OCI-M1 (cell line): ENCODE measurements at regions not wholly inside any gene's neighbourhood (a gene's known extent, or its start where the extent isn't known, plus 50 kb on each side); places are given as distances from the start of the nearest gene placed in this dataset.
"Not testable (repeated sequence)": the region's sequence is repeated elsewhere in the genome, so short reads cannot be mapped to it uniquely, and the experiment has no call there.

Experiments
- DNase-seq: peaks from one replicate; lab custom pipeline; 2025; lab: John Stamatoyannopoulos, UW

GRCh38 chr10:90119631-90120280, 418.4 kb downstream of the KIF20B start:
- DNase-seq = not testable (repeated sequence)

- peak; percentile 95 for DNase-seq
Observed at GRCh38 chr10:90125456-90126255, 424.3 kb downstream of the KIF20B start.

GRCh38 chr10:90126256-90126595, 424.8 kb downstream of the KIF20B start:
- no peak for DNase-seq

DNA sequence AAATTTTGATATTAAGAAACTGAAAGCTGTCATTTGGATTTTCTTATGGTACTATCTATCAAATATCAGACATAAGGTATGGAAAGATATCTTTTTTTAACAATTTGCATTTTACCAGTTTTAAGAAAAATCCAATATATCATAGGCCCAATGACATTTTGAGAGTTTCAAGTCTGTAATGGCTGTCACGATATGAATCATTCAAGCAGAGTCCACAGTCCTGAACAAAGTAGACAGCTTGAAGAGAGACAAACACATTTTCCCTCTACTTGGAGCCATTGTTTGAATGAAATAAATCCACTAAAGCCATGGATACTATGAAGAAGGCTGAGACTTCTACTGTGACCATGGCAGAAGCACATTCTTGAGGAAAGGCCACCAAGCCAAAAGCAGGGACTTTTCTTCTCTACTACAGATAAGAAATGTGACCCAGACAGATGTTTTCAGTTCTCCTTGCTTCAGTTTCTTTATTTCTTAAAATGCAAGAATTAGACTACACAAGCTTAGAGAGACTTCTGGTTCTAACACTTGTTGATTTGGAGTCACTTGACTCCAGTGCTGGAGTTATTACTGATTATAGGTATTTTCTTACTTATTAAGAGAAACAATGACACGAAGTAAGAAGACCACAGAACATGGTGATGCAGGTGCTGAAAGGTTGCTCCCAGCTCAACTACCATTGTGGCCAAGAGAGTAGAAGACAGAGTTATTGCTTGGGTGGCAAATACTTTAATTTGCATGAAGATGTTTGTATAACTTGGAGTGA, 429.1 kb downstream of the KIF20B start:
- DNase-seq = no peak

- DNase-seq = no peak
Observed at GRCh38 chr10:90133606-90134005, 432.2 kb downstream of the KIF20B start.

GRCh38 chr10:90136731-90137316, 435.4 kb downstream of the KIF20B start:
- peak; percentile 71 for DNase-seq

DNA sequence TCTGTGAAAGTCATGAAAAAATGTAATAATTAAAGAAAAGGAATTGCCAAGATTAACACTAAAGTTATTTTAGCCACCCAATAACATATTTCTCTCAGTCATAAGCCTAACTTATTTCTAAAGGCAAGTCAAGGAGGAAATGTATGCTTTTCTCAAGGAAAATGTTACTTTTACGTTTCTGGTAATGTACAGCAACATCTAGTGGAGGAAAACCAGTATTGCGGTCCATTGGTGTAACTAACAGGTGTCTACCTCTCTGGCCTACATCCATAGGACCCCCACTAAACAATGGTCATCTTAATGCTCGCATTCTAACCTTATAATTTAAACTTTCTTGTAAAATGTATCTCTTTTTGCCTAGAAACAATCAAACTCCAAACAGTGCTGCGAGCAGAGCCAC, 437.5 kb downstream of the KIF20B start:
- DNase-seq = peak; percentile 64

- no peak for DNase-seq
Observed at GRCh38 chr10:90141791-90142190, 440.4 kb downstream of the KIF20B start.

GRCh38 chr10:90143937-90144336, 442.5 kb downstream of the KIF20B start:
- DNase-seq = no peak

GRCh38 chr10:90148116-90148855, 446.9 kb downstream of the KIF20B start:
- DNase-seq = peak; percentile 72

- no peak for DNase-seq
Observed at GRCh38 chr10:90149563-90149962, 448.2 kb downstream of the KIF20B start.

DNA sequence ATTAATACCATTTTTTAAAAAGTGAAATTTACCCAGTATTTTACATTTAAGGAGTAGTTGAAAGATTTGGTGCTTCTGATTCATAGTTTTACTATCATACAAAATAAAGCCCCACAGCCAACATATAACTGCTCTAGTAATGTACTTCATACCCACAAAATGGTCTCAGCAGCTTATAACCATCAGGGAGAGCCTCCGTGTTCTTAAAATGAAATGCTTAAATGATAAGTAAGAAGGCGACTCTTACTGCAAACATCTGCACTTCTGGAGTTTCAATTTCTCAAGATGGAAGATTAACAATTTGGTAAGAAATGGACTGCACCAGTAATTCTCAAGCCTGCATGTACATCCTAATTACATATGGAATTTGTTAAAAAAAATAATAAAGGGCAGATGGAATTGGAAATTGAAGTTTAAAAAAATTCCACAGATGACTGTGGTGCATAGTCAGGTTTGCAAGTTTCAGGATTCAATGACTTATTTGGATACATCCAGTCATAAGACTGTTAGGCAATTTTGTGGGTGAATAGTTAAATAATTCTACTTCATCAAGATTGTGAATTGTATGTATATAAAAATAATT, 461.0 kb downstream of the KIF20B start:
- DNase-seq = no peak

- DNase-seq = peak; percentile 60
Observed at GRCh38 chr10:90167174-90168064, 466.0 kb downstream of the KIF20B start.

- peak; percentile 18 for DNase-seq
Observed at GRCh38 chr10:90168244-90168643, 466.9 kb downstream of the KIF20B start.

- no peak for DNase-seq
Observed at GRCh38 chr10:90171014-90171722, 469.8 kb downstream of the KIF20B start.

DNA sequence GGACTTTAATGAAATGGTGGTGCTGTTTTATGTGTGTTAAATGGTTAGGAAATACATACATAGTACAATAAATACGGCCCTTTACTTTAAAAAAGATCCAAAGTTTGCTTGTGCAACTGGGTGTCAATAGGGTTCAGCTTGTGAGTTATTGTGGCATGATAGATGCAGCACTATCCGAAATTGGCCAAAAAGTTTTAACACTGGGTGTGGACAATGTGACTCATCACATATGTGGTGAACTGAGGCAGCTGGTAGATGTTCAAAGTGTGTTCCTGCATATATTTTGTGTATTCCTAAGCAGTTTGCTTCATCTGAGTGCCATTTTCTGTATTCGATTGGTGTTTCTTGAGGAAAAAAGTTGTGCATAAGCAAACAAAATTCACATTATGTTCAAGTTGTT, 473.1 kb downstream of the KIF20B start:
- DNase-seq = no peak

GRCh38 chr10:90175161-90175681, 473.8 kb downstream of the KIF20B start:
- no peak for DNase-seq

GRCh38 chr10:90179696-90180407, 478.5 kb downstream of the KIF20B start:
- DNase-seq = peak; percentile 83
